Activated naive CD4-positive, alpha-beta T cell treated with Interleukin-2 at 50 U/mL for 16 hours (primary cell): ENCODE measurements at regions not wholly inside any gene's neighbourhood (a gene's known extent, or its start where the extent isn't known, plus 50 kb on each side); places are given as distances from the start of the nearest gene placed in this dataset.
"Not testable (repeated sequence)": the region's sequence is repeated elsewhere in the genome, so short reads cannot be mapped to it uniquely, and the experiment has no call there.

Experiments
- DNase-seq: peaks from one replicate; pipeline ENCODE4 v3.0.0-alpha.2; 2020

GRCh38 chr19:31031455-31031854 lies 317.8 kb downstream of the TSHZ3 start:
- not testable (repeated sequence) for DNase-seq

GRCh38 chr19:31023038-31023437 lies 326.2 kb downstream of the TSHZ3 start:
- no peak for DNase-seq

GRCh38 chr19:31018936-31019335 lies 330.3 kb downstream of the TSHZ3 start:
- DNase-seq = no peak

GRCh38 chr19:31015778-31016177 lies 333.5 kb downstream of the TSHZ3 start:
- DNase-seq = no peak

- DNase-seq = no peak
These were observed 334.6 kb downstream of the TSHZ3 start for GRCh38 chr19:31014668-31015067.

GRCh38 chr19:31013384-31014020 lies 335.7 kb downstream of the TSHZ3 start:
- DNase-seq = no peak

- DNase-seq = no peak
These were observed 346.6 kb downstream of the TSHZ3 start for GRCh38 chr19:31002518-31003244.

- no peak for DNase-seq
These were observed 347.2 kb downstream of the TSHZ3 start for GRCh38 chr19:31001991-31002390.

GRCh38 chr19:31000913-31001312 lies 348.3 kb downstream of the TSHZ3 start:
- DNase-seq = no peak

- no peak for DNase-seq
These were observed 349.5 kb downstream of the TSHZ3 start for GRCh38 chr19:30999726-31000125.

- no peak for DNase-seq
These were observed 352.0 kb downstream of the TSHZ3 start for GRCh38 chr19:30997222-30997621.

GRCh38 chr19:30978639-30979038 lies 370.6 kb downstream of the TSHZ3 start:
- DNase-seq = no peak

- no peak for DNase-seq
These were observed 379.6 kb downstream of the TSHZ3 start for GRCh38 chr19:30969591-30969990.

- no peak for DNase-seq
These were observed 380.3 kb downstream of the TSHZ3 start for GRCh38 chr19:30968841-30969399.

- no peak for DNase-seq
These were observed 381.0 kb downstream of the TSHZ3 start for GRCh38 chr19:30968210-30968609.

GRCh38 chr19:30966486-30966885 lies 382.8 kb downstream of the TSHZ3 start:
- DNase-seq = no peak

GRCh38 chr19:30959011-30959410 lies 390.2 kb downstream of the TSHZ3 start:
- no peak for DNase-seq

- no peak for DNase-seq
These were observed 393.8 kb downstream of the TSHZ3 start for GRCh38 chr19:30955112-30956104.

- not testable (repeated sequence) for DNase-seq
These were observed 404.8 kb downstream of the TSHZ3 start for GRCh38 chr19:30944276-30944932.

GRCh38 chr19:30943101-30943843 lies 406.0 kb downstream of the TSHZ3 start:
- no peak for DNase-seq

GRCh38 chr19:30942636-30943035 lies 406.6 kb downstream of the TSHZ3 start:
- no peak for DNase-seq

GRCh38 chr19:30941591-30941990 lies 407.6 kb downstream of the TSHZ3 start:
- no peak for DNase-seq
